HG03378 (cell line): ENCODE measurements at regions not wholly inside any gene's neighbourhood (a gene's known extent, or its start where the extent isn't known, plus 50 kb on each side); places are given as distances from the start of the nearest gene placed in this dataset.
"Not testable (repeated sequence)": the region's sequence is repeated elsewhere in the genome, so short reads cannot be mapped to it uniquely, and the experiment has no call there.

Source experiments
- ATAC-seq: cut with Tn5 transposase; IDR thresholded peaks from one replicate; pipeline ENCODE4 v1.9.1; 2021; ENCODE audit warnings: mild to moderate bottlenecking, moderate library complexity; ENCODE audit not compliant: unreplicated experiment

DNA sequence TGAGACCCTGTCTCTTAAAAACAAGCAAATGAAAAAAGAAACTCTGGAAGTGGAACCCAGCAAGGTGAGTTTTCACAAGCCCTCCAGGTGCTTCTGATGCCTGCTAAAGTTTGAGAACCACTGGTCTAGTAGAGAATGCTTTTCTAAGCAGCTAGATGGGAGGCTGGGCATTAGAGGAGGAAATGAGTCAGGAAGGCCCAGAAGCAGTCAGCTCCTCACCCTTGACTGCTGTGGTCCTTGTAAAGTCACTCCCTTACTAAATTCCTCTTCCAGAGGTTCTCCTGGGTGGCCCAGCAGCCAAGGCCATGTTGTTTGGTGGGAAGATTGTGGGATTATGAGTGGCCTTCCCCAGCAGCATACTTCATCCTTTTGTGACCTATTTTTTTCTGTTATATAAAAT lies 52.0 kb upstream of the FYN start:
- no peak for ATAC-seq

DNA sequence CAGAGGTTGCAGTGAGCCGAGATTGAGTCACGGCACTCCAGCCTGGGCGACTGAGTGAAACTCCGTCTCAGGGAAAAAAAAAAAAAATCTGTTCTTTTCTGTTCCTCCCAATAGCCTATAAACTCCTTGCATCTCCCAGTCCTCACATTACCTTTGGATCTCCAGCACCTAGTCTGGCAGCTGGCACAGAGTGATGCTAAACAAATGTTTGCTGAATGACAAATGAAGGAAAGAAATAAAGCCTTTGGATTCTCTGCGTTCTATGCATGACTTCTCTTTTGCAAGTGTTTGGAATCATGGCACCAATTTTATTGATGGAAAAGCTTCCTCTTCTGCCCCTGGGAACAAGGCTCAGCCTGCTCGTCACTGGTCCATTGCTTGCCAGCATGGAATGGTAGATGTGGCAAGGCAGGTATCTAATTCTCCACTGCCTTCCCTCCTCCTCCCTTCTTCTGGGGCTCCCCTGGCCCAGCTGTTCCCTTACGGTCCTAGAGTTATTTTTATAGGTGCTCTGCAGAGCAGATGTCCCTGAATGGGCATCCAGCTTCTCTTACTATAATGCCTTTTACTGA lies 53.6 kb upstream of the FYN start:
- ATAC-seq: no peak

DNA sequence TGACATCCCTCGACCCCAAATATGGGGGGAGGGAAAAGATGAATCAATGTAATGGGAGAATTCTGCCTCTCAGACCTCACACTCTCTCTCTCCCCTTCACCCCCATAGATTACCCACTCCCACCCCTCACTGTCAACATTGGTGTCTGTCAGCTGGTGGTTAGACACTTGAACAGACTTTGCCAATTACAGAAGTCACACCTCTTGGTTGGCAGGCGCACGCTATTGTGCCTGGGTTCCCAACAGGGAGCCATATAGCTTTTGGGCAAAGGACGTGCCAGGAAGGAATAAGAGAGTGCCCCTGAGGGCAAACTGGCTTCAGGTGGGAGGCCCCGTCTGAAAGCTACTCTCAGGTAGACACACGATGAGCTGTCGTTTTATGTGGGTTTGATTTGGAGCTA lies 54.1 kb upstream of the FYN start:
- ATAC-seq: no peak

GRCh38 chr6:111928139-111928538 lies 54.9 kb upstream of the FYN start:
- no peak for ATAC-seq

DNA sequence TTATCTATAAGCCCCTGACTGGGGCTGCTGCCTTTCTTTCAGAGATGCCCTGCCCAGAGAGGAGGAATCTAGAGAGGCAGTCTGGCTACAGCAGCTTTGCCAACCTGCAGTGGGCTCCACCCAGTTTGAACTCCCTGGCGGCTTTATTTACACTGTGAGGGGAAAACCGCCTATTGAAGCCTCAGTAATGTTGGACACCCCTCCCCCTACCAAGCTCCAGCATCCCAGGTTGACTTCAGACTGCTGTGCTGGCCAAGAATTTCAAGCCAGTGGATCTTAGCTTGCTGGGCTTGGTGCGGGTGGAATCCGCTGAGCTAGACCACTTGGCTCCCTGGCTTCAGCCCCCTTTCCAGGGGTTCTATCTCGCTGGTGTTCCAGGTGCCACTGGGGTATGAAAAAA lies 61.4 kb upstream of the FYN start:
- not testable (repeated sequence) for ATAC-seq

DNA sequence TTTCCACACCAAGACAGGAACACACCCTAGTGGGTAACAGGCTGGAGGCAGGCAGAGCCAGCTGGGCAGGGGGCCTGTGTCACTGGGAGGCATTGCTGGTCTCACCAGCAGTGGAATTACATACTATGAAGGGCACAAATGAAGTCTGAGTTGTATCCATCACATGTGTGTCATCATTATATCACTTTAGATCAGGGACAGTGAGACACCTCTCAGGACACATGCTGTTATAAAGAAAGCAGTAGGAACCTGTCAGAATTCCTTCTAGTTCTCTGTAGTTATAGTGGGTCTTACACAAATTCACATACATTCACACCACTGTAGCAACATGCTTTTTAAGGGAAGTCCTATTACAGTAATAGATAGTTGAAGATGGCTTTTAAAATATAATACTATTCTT lies 63.5 kb upstream of the FYN start:
- ATAC-seq: no peak

- no peak for ATAC-seq
Observed at GRCh38 chr6:111938710-111939109, 65.5 kb upstream of the FYN start.

- ATAC-seq: no peak
Observed at GRCh38 chr6:111939902-111940301, 66.7 kb upstream of the FYN start.

DNA sequence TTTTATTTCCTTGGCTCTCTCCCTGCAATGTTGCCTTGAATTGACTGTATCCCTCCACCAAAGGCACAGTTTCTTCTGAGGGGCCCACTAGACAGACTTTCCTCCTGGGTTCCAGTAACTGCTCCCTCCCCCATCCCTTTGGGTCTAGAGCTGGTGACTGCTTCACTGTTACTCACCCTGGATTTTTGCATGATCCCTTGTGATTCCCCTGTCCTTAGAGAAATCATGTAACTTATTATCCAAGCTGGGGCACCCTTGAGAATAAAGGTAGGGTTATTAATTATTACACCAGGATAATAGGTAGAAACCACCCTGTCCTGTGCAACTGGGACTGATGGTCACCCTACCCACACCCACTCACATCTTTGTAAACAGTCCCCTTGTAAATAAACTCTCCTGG lies 67.5 kb upstream of the FYN start:
- no peak for ATAC-seq

DNA sequence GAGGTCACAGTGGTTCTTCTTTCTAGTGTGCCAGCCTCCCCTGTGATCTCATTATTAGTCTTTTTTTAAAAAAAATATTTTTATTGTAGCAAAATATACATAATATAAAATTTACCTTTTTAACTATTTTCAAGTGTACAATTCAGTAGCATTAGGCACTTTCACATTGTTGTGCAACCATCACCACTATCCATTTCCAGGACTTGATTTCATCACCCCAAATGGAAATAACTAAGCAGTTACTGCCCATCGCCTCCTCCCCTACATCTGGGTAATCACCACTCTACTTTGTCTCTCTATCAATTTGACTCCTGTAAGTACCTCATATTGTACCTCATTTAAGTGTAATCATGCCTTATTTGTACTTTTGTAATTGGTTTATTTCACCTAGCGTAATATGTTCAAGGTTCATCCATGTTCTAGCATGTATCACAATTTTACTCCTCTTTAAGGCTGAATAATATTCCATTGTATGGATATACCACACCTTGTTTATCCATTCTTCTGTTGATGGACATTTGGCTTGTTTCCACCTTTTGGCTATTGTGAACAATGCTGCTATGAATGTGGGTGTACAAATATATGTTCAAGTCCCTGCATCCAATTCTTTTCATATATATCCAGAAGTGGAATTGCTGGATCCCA lies 68.6 kb upstream of the FYN start:
- ATAC-seq: no peak

DNA sequence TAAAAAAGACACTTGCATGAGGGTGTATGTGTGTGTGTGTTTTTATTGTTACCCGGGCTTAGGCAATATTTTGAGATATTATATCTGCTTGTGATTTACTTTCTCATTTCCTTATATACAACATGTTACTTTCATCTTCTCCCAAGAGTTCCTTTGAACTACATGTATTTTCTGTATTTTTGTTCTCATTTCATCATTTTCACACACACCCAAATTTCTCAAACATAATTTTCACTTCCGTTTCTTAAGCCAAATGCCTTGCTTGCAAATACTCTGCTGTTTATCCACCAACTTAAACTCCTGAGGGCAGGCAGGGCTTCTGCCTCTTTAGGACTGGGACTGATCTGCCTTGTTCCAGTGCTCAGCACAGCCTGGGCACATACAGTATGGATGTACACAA lies 69.3 kb upstream of the FYN start:
- ATAC-seq: no peak

DNA sequence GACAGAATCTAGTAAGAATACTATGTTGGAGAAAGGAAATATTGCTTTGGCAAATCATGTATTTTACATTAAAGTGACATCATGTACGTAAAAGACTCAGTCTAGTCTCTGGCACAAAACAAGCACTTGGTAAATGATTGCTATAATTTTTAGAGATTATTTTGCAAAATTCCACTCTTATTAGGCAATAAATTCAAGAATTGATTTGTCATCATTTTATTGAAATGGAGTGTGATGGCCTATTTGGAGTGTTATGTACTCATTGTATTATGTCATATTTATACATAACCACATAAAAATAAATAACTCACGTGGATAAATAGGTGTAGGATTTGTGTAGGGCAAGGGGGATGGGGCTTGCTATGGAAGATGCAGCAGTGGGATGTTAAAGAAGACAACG lies 70.0 kb upstream of the FYN start:
- no peak for ATAC-seq

GRCh38 chr6:111943726-111944125 lies 70.5 kb upstream of the FYN start:
- no peak for ATAC-seq

- no peak for ATAC-seq
Observed at GRCh38 chr6:111944541-111944940, 71.3 kb upstream of the FYN start.

DNA sequence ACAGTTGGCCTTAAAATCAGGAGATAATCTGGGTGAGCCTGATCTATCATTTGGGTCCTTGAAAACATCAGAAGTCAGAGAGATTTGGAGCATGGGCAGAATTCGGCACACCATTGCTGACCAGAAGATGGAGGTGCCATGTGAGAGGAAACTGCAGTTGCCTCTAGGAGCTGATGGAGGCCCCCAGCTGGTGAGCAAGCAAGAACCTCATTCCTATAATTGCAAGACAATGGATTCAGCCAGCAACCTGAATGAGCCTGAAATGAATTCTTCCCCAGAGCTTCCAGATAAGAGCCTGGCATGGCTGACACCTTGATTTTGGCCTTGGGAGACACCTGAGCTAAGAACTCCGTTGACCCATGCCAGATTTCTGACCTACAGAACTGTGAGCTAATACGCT lies 76.3 kb upstream of the FYN start:
- no peak for ATAC-seq

GRCh38 chr6:111949984-111950383 lies 76.7 kb upstream of the FYN start:
- not testable (repeated sequence) for ATAC-seq

GRCh38 chr6:111950661-111951496 lies 77.6 kb upstream of the FYN start:
- no peak for ATAC-seq

DNA sequence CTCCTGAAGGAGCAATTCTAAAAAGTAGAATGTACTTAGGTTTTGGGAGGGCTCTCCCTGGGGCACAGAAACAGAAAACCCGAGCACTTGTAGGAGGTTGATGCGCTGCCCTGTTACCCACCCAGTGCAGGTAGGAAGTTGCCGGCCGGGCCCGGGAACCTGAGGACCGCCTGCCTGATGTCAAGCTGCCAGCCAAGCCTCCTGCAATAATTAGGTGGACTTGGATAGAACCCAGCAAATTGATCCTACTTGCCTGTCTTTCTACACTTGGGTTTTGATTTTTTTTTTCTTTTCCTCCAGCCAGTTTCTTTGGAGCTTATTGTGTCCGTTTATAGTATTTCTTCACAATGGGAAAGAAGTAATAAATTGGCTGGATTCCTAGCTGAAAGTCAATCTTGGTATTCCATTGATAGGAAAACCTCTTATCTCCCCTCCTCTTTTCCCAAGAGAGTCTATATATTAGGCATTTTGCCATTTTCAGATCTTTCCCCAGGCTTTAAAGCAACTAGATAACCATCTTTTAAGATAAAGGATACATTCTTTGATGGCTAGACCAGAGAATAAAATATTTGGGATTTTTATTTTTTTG lies 78.3 kb upstream of the FYN start:
- no peak for ATAC-seq

GRCh38 chr6:111952274-111952673 lies 79.0 kb upstream of the FYN start:
- no peak for ATAC-seq

DNA sequence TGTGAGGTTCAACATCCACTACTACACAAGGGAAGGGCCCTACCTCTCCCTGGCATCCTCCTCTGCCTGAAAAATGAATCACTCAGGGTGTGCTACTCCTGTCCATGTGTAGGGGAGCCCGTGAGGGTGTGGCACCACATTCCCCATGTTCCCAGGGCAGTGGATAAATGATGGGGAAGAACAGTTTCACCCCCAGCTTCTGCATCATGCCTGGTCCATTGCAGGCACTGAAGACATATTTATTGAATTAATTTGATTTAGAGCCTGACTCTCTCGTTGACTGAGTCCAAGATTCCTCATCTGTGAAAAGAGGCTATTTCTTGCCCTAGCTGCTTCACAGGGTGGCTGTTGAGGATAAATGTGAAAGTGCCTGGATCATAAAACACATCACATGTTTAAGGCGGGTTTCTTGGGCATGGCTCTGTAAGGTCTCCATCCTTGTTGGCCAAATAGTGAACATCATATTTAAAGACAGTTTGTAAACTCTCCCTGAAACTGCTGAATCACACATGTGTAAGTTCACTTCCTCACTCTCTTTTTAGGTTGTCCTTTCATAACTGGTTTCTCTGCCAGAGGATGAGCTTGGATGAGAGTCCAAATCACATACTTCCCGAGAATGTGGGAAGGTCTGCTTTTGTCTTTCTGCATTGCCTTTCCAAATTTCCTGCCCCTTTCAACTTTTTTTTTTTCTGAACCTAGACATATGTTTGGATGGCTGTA lies 79.7 kb upstream of the FYN start:
- ATAC-seq: no peak

DNA sequence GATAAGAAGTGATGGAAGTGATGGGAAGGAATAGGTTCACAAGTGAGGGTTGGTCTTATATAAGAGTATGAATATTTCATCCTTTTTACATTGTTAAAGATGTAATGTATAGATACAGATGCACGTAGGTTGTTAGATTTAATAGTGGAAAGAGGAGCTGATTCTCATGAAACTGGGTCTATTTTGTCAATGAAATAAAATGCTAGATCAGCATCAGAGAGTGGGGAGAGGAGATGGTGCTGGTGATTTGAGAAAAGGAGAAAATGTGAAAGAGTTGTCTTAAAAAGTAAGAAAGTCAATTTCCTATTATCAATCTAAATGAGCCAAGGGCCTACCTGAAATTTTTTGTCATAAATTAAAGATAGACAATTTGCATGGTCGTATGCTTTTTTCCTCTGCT lies 82.8 kb upstream of the FYN start:
- no peak for ATAC-seq
